ENCODE measurements at regions not wholly inside any gene's neighbourhood (a gene's known extent, or its start where the extent isn't known, plus 50 kb on each side); places are given as distances from the start of the nearest gene placed in this dataset.

GRCh38 chr14:65279958-65280357 lies 132.6 kb upstream of the FUT8 start:
- DNase-seq (ENCODE audit: low spot score): no peak

- DNase-seq (ENCODE audit: low spot score): no peak
Measured at GRCh38 chr14:65280653-65281052, 131.9 kb upstream of the FUT8 start.

GRCh38 chr14:65281991-65282895 lies 130.3 kb upstream of the FUT8 start:
- DNase-seq (ENCODE audit: low spot score): peak; percentile 30

- DNase-seq (ENCODE audit: low spot score): no peak
Measured at GRCh38 chr14:65282896-65283253, 129.7 kb upstream of the FUT8 start.

- peak; percentile 26 for DNase-seq (ENCODE audit: low spot score)
Measured at GRCh38 chr14:65286443-65286842, 126.1 kb upstream of the FUT8 start.

- peak; percentile 14 for DNase-seq (ENCODE audit: low spot score)
Measured at GRCh38 chr14:65287264-65288131, 125.0 kb upstream of the FUT8 start.

- DNase-seq (ENCODE audit: low spot score): no peak
Measured at GRCh38 chr14:65290830-65291229, 121.7 kb upstream of the FUT8 start.

- DNase-seq (ENCODE audit: low spot score): no peak
Measured at GRCh38 chr14:65291531-65291930, 121.0 kb upstream of the FUT8 start.

GRCh38 chr14:65294816-65295215 lies 117.7 kb upstream of the FUT8 start:
- DNase-seq (ENCODE audit: low spot score): no peak

GRCh38 chr14:65296402-65296801 lies 116.1 kb upstream of the FUT8 start:
- no peak for DNase-seq (ENCODE audit: low spot score)

GRCh38 chr14:65296876-65297275 lies 115.7 kb upstream of the FUT8 start:
- DNase-seq (ENCODE audit: low spot score): no peak

- no peak for DNase-seq (ENCODE audit: low spot score)
Measured at GRCh38 chr14:65297744-65298143, 114.8 kb upstream of the FUT8 start.

GRCh38 chr14:65299826-65300225 lies 112.7 kb upstream of the FUT8 start:
- DNase-seq (ENCODE audit: low spot score): no peak

- DNase-seq (ENCODE audit: low spot score): no peak
Measured at GRCh38 chr14:65301862-65302539, 110.5 kb upstream of the FUT8 start.

GRCh38 chr14:65302571-65303189 lies 109.8 kb upstream of the FUT8 start:
- no peak for DNase-seq (ENCODE audit: low spot score)

GRCh38 chr14:65303190-65303898 lies 109.2 kb upstream of the FUT8 start:
- no peak for DNase-seq (ENCODE audit: low spot score)

GRCh38 chr14:65303899-65304222 lies 108.7 kb upstream of the FUT8 start:
- DNase-seq (ENCODE audit: low spot score): no peak

GRCh38 chr14:65304239-65304638 lies 108.3 kb upstream of the FUT8 start:
- no peak for DNase-seq (ENCODE audit: low spot score)

GRCh38 chr14:65304963-65305362 lies 107.6 kb upstream of the FUT8 start:
- no peak for DNase-seq (ENCODE audit: low spot score)

GRCh38 chr14:65308536-65308935 lies 104.0 kb upstream of the FUT8 start:
- DNase-seq (ENCODE audit: low spot score): no peak

- no peak for DNase-seq (ENCODE audit: low spot score)
Measured at GRCh38 chr14:65310568-65310967, 102.0 kb upstream of the FUT8 start.

Measured in SK-N-DZ (cell line).